K562 (cell line): ENCODE measurements at regions not wholly inside any gene's neighbourhood (a gene's known extent, or its start where the extent isn't known, plus 50 kb on each side); places are given as distances from the start of the nearest gene placed in this dataset.

Experiments used
- CHAMP1 ChIP-seq: fragments of 450-650 bp; IDR thresholded peaks from 2 replicates; pipeline ENCODE4 v1.6.1; 2016; ENCODE audit warnings: mild to moderate bottlenecking
- CREM ChIP-seq: IDR thresholded peaks from 2 replicates; pipeline ENCODE4 v1.6.1; 2014; ENCODE audit warnings: antibody characterized with exemption, low read depth
- ELK3 ChIP-seq: fragments of 450-650 bp; formaldehyde crosslinking; IDR thresholded peaks from 2 replicates; pipeline ENCODE4 v1.4.0; 2020; ENCODE audit warnings: mild to moderate bottlenecking
- EP400 ChIP-seq: fragments of 450-650 bp; IDR thresholded peaks from 2 replicates; pipeline ENCODE4 v1.6.1; 2017; ENCODE audit warnings: antibody characterized with exemption, mild to moderate bottlenecking, moderate library complexity
- ETV1 ChIP-seq: fragments of 450-650 bp; conservative IDR thresholded peaks from 2 replicates; pipeline ENCODE4 v1.6.1; 2016; ENCODE audit warnings: missing genetic modification characterization, control low read depth, low read depth, missing compliant biosample characterization
- FOSL1 ChIP-seq: fragments of 200-800 bp; sonication (Bioruptor generic); conservative IDR thresholded peaks from 2 replicates; pipeline ENCODE4 v1.6.1; 2016; ENCODE audit warnings: missing genetic modification characterization, missing compliant biosample characterization
- FOXK2 ChIP-seq, 2 experiments: fragments of 450-650 bp; IDR thresholded peaks in 1 of 2; conservative IDR thresholded peaks in 1 of 2; 2 replicates each; pipeline ENCODE4 v1.6.1; 2016; ENCODE audit warnings: low read depth in 2 of 2, mild to moderate bottlenecking in 1 of 2
- GMEB1 ChIP-seq: fragments of 250-450 bp; sonication (Bioruptor Pico); IDR thresholded peaks from 2 replicates; pipeline ENCODE4 v1.4.0; 2020; ENCODE audit warnings: mild to moderate bottlenecking
- HMBOX1 ChIP-seq: sonication (generic); IDR thresholded peaks from 2 replicates; pipeline ENCODE4 v1.6.1; 2016
- HNRNPH1 ChIP-seq: fragments of 200-400 bp; formaldehyde crosslinking; optimal IDR thresholded peaks from 2 replicates; pipeline ENCODE3; 2017; ENCODE audit warnings: low read depth, mild to moderate bottlenecking, low read length, moderate library complexity
- IRF2 ChIP-seq: sonication (generic); formaldehyde crosslinking; IDR thresholded peaks from 2 replicates; pipeline ENCODE4 v1.8.1; 2022; ENCODE audit warnings: mild to moderate bottlenecking, missing genetic modification reagents
- LEF1 ChIP-seq: fragments of 450-650 bp; IDR thresholded peaks from 2 replicates; pipeline ENCODE4 v1.6.1; 2016; ENCODE audit warnings: mild to moderate bottlenecking
- MAFF ChIP-seq: IDR thresholded peaks from 2 replicates; pipeline ENCODE4 v1.6.1; 2012; ENCODE audit warnings: low read length, improper control_type of control experiment
- NR3C1 ChIP-seq: sonication (generic); formaldehyde crosslinking; IDR thresholded peaks from 2 replicates; pipeline ENCODE4 v1.8.1; 2022; ENCODE audit warnings: missing genetic modification reagents
- U2AF1 ChIP-seq: fragments of 200-400 bp; formaldehyde crosslinking; optimal IDR thresholded peaks from 2 replicates; pipeline ENCODE3; 2017; ENCODE audit warnings: mild to moderate bottlenecking, low read depth, low read length, moderate library complexity
- ZBTB49 ChIP-seq: sonication (generic); formaldehyde crosslinking; IDR thresholded peaks from 2 replicates; pipeline ENCODE4 v1.8.0; 2022; ENCODE audit warnings: missing genetic modification reagents, mild to moderate bottlenecking, borderline replicate concordance
- ZFX ChIP-seq: sonication (generic); formaldehyde crosslinking; IDR thresholded peaks from 2 replicates; pipeline ENCODE4 v1.8.0; 2022; ENCODE audit warnings: mild to moderate bottlenecking, missing genetic modification reagents, moderate library complexity
- ZNF175 ChIP-seq: fragments of 200-800 bp; sonication (Bioruptor generic); IDR thresholded peaks from 2 replicates; pipeline ENCODE4 v1.6.1; 2016; ENCODE audit warnings: low read depth, mild to moderate bottlenecking, missing genetic modification characterization, missing compliant biosample characterization
- ZNF695 ChIP-seq: fragments of 450-650 bp; formaldehyde crosslinking; IDR thresholded peaks from 2 replicates; pipeline ENCODE4 v1.4.0; 2020; ENCODE audit warnings: mild to moderate bottlenecking, moderate library complexity

- TF ChIP-seq LEF1 (peak; percentile 50; the same call in 1 of the 2 replicates), EP400 (0 out of 2 replicates have a peak, but pooled peaks have one; percentile 32), NR3C1 (no peak), FOSL1 (tag) (peak; percentile 100), IRF2 (CRISPR knock-in tag) (no peak), ZNF175 (CRISPR knock-in tag) (peak; percentile 84), ETV1 (0 out of 2 replicates have a peak, but pooled peaks have one; percentile 18), ZFX (CRISPR knock-in tag) (no peak; the same call in 1 of the 2 replicates), CHAMP1 (0 out of 2 replicates have a peak, but pooled peaks have one; percentile 30), FOXK2 (conservative IDR thresholded peaks at IDR 0.05 in 1 of 2, IDR thresholded peaks at IDR 0.05 in 1 of 2; ENCODE audit: low read depth in 2 of 2) (peak; percentile 66 to 67; a peak in 3 of 4 replicates), HMBOX1 (peak; percentile 68; the same call in 1 of the 2 replicates), U2AF1 (no peak), CREM (0 out of 2 replicates have a peak, but pooled peaks have one; percentile 16), ELK3 (no peak), GMEB1 (0 out of 2 replicates have a peak, but pooled peaks have one; percentile 34), ZBTB49 (CRISPR knock-in tag) (no peak), MAFF (peak; percentile 26; the same call in 1 of the 2 replicates), ZNF695 (CRISPR knock-in tag) (no peak), HNRNPH1 (no peak)
Measured at GRCh38 chr1:244322791-244323521, 128.8 kb downstream of the ADSS2 start (continued).
